Fibroblast of lung (primary cell): ENCODE measurements at regions not wholly inside any gene's neighbourhood (a gene's known extent, or its start where the extent isn't known, plus 50 kb on each side); places are given as distances from the start of the nearest gene placed in this dataset.
"Not testable (repeated sequence)": the region's sequence is repeated elsewhere in the genome, so short reads cannot be mapped to it uniquely, and the experiment has no call there.

Experiments used
- DNase-seq, 2 donors: peaks; one replicate each; pipeline versions ENCODE4 v3.0.0 to v3.0.0-alpha.2; 2010; ENCODE audit warnings: low read depth in 2 of 2
- H2AFZ ChIP-seq: 2 replicates; pipeline ENCODE4 v1.5.1; 2012; ENCODE audit warnings: low read length, control low read depth, inconsistent platforms
- H3K27ac ChIP-seq: 2 replicates; pipeline ENCODE4 v1.5.1; 2011; ENCODE audit warnings: low read length, control low read depth; ENCODE audit not compliant: insufficient read depth
- H3K27me3 ChIP-seq: 2 replicates; pipeline ENCODE4 v1.5.1; 2011; ENCODE audit warnings: mild to moderate bottlenecking, low read length; ENCODE audit not compliant: control insufficient read depth, insufficient read depth
- H3K36me3 ChIP-seq: 2 replicates; pipeline ENCODE4 v1.5.1; 2011; ENCODE audit warnings: low read length; ENCODE audit not compliant: control insufficient read depth, insufficient read depth
- H3K4me1 ChIP-seq: 2 replicates; pipeline ENCODE4 v1.5.1; 2011; ENCODE audit warnings: low read length; ENCODE audit not compliant: control insufficient read depth, insufficient read depth; ENCODE audit errors: extremely low read depth
- H3K4me2 ChIP-seq: 2 replicates; pipeline ENCODE4 v1.5.1; 2011; ENCODE audit warnings: low read length, control low read depth; ENCODE audit not compliant: insufficient read depth; ENCODE audit errors: extremely low read depth
- H3K4me3 ChIP-seq, 4 experiments: fragments of 200-600 bp in 1 of 4; sonication (generic) in 1 of 4; replicated peaks in 1 of 4; 2 replicates each; pipeline ENCODE4 v1.5.1; 2011 to 2016; ENCODE audit warnings: low read length in 4 of 4, low read depth in 3 of 4, mild to moderate bottlenecking in 3 of 4, control low read depth in 2 of 4, inconsistent platforms in 1 of 4, mixed read lengths in 1 of 4; ENCODE audit not compliant: insufficient read depth in 1 of 4; ENCODE audit errors: control extremely low read depth in 1 of 4
- H3K79me2 ChIP-seq: 2 replicates; pipeline ENCODE4 v1.5.1; 2012; ENCODE audit warnings: mild to moderate bottlenecking, low read length, inconsistent platforms; ENCODE audit not compliant: control insufficient read depth, insufficient read depth
- H3K9ac ChIP-seq: 2 replicates; pipeline ENCODE4 v1.5.1; 2011; ENCODE audit warnings: mild to moderate bottlenecking, low read length, control low read depth; ENCODE audit not compliant: insufficient read depth
- H3K9me3 ChIP-seq: 2 replicates; pipeline ENCODE4 v1.5.1; 2012; ENCODE audit warnings: low read depth, low read length; ENCODE audit not compliant: control insufficient read depth, insufficient read depth
- H4K20me1 ChIP-seq: 2 replicates; pipeline ENCODE4 v1.5.1; 2011; ENCODE audit warnings: low read length; ENCODE audit not compliant: control insufficient read depth, insufficient read depth; ENCODE audit errors: extremely low read depth
- EZH2 ChIP-seq: IDR thresholded peaks from 2 replicates; pipeline ENCODE4 v1.5.1; 2012; ENCODE audit warnings: low read length, control low read depth, mild to moderate bottlenecking; ENCODE audit errors: missing control alignments
- TF ChIP-seq, protein P1 (sequence below), 2 donors: IDR thresholded peaks in 1 of 2; conservative IDR thresholded peaks in 1 of 2; 1 replicate in 1 of 2; 2 replicates in 1 of 2; pipeline ENCODE4 v1.5.1; 2011 to 2012; ENCODE audit warnings: low read length in 2 of 2, control low read depth in 1 of 2, inconsistent platforms in 1 of 2, low read depth in 1 of 2, mild to moderate bottlenecking in 1 of 2

- Histone ChIP-seq H3K4me1 (no peaks in the 10 kb centered on the region), H3K9ac (no peak overlapping the region), H4K20me1 (no peaks in the 10 kb centered on the region), H3K4me3 (no peak overlapping the region), H3K36me3 (no peaks in the 10 kb centered on the region), H3K9me3 (no peaks in the 10 kb centered on the region), H3K4me2 (no peak overlapping the region), H3K27ac (no peak overlapping the region), H3K27me3 (no peaks in the 10 kb centered on the region), H3K79me2 (no peaks in the 10 kb centered on the region), H2AFZ (no peak overlapping the region)
- no peak for DNase-seq
- TF ChIP-seq, protein P1, sequence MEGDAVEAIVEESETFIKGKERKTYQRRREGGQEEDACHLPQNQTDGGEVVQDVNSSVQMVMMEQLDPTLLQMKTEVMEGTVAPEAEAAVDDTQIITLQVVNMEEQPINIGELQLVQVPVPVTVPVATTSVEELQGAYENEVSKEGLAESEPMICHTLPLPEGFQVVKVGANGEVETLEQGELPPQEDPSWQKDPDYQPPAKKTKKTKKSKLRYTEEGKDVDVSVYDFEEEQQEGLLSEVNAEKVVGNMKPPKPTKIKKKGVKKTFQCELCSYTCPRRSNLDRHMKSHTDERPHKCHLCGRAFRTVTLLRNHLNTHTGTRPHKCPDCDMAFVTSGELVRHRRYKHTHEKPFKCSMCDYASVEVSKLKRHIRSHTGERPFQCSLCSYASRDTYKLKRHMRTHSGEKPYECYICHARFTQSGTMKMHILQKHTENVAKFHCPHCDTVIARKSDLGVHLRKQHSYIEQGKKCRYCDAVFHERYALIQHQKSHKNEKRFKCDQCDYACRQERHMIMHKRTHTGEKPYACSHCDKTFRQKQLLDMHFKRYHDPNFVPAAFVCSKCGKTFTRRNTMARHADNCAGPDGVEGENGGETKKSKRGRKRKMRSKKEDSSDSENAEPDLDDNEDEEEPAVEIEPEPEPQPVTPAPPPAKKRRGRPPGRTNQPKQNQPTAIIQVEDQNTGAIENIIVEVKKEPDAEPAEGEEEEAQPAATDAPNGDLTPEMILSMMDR (conservative IDR thresholded peaks at IDR 0.05 in 1 of 2, IDR thresholded peaks at IDR 0.05 in 1 of 2; ENCODE audit: low read depth in 1 of 2, low read length in 2 of 2) = no peak
- TF ChIP-seq EZH2 = no peak
These were observed 99.7 kb upstream of the NXPH2 start for GRCh38 chr2:138879931-138880330.

DNA sequence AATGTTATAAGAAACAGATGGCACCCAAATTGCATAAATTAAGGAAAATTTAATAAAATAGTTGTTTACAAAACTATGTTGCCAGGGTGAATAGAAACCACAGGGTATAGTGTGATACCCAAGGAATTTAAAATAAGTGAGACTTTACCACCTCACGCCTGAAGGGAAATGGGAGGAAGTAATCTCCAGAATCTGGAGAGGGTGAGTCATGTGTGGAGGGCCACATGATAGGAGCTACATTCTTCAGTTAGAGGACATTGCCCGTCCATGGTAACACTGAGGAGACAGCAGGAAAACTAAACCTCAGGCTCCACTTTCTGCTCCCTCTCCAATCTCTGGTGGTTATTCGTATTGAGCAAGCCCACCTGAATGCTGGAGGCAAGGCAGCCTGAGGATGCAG, 97.2 kb upstream of the NXPH2 start:
- Histone ChIP-seq H3K4me3 (no peak overlapping the region), H3K79me2 (no peaks in the 10 kb centered on the region), H3K9ac (no peak overlapping the region), H3K9me3 (no peaks in the 10 kb centered on the region), H2AFZ (no peak overlapping the region), H3K4me2 (no peak overlapping the region), H3K36me3 (no peaks in the 10 kb centered on the region), H3K4me1 (no peaks in the 10 kb centered on the region), H4K20me1 (no peaks in the 10 kb centered on the region), H3K27me3 (no peaks in the 10 kb centered on the region), H3K27ac (no peak overlapping the region)
- TF ChIP-seq, protein P1 (conservative IDR thresholded peaks at IDR 0.05 in 1 of 2, IDR thresholded peaks at IDR 0.05 in 1 of 2; ENCODE audit: low read depth in 1 of 2, low read length in 2 of 2) = no peak
- TF ChIP-seq EZH2 = no peak
- DNase-seq = no peak

DNA sequence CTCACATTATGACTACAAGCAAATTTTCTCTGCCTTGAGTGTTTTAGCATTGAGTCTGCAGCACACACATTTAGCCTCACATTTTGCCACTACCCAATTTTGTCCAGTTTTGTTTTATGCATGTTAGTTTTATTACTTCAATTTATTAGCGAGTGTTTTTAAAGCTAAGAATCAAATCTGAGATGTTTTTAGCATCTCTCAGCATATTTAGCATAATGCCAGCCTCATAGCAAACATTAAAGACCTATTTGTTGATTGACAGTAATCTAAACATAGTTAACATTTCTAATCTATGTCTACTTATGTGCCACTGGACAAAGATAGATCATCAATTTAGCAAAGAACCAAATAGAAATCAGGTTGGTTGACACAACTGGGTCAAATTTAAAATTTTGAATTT, 94.1 kb upstream of the NXPH2 start:
- no peaks in the 10 kb centered on the region for H3K79me2 ChIP-seq
- H3K4me3 ChIP-seq = no peak overlapping the region
- no peak overlapping the region for H3K27ac ChIP-seq
- H3K4me1 ChIP-seq = no peaks in the 10 kb centered on the region
- no peaks in the 10 kb centered on the region for H3K27me3 ChIP-seq
- H3K9ac ChIP-seq = no peak overlapping the region
- H3K9me3 ChIP-seq = no peaks in the 10 kb centered on the region
- no peak overlapping the region for H2AFZ ChIP-seq
- no peaks in the 10 kb centered on the region for H4K20me1 ChIP-seq
- TF ChIP-seq, protein P1 (conservative IDR thresholded peaks at IDR 0.05 in 1 of 2, IDR thresholded peaks at IDR 0.05 in 1 of 2; ENCODE audit: low read depth in 1 of 2, low read length in 2 of 2) = no peak
- no peak for TF ChIP-seq EZH2
- no peak for DNase-seq
- no peak overlapping the region for H3K4me2 ChIP-seq
- H3K36me3 ChIP-seq = no peaks in the 10 kb centered on the region

- H3K9ac ChIP-seq, H2AFZ ChIP-seq, DNase-seq, H4K20me1 ChIP-seq, H3K36me3 ChIP-seq, H3K4me3 ChIP-seq, H3K27ac ChIP-seq, H3K9me3 ChIP-seq, H3K4me1 ChIP-seq, H3K27me3 ChIP-seq, H3K4me2 ChIP-seq, H3K79me2 ChIP-seq: not testable (repeated sequence)
These were observed 91.9 kb upstream of the NXPH2 start for GRCh38 chr2:138872116-138872515.
